GM21717 (cell line): ENCODE measurements at regions not wholly inside any gene's neighbourhood (a gene's known extent, or its start where the extent isn't known, plus 50 kb on each side); places are given as distances from the start of the nearest gene placed in this dataset.

ENCODE experiments used
- ATAC-seq: cut with Tn5 transposase; IDR thresholded peaks from one replicate; pipeline ENCODE4 v1.9.1; 2021; ENCODE audit warnings: mild to moderate bottlenecking, moderate library complexity; ENCODE audit not compliant: unreplicated experiment

GRCh38 chr2:41535575-41535974 lies 512.2 kb upstream of the PKDCC start:
- ATAC-seq, result no peak

DNA sequence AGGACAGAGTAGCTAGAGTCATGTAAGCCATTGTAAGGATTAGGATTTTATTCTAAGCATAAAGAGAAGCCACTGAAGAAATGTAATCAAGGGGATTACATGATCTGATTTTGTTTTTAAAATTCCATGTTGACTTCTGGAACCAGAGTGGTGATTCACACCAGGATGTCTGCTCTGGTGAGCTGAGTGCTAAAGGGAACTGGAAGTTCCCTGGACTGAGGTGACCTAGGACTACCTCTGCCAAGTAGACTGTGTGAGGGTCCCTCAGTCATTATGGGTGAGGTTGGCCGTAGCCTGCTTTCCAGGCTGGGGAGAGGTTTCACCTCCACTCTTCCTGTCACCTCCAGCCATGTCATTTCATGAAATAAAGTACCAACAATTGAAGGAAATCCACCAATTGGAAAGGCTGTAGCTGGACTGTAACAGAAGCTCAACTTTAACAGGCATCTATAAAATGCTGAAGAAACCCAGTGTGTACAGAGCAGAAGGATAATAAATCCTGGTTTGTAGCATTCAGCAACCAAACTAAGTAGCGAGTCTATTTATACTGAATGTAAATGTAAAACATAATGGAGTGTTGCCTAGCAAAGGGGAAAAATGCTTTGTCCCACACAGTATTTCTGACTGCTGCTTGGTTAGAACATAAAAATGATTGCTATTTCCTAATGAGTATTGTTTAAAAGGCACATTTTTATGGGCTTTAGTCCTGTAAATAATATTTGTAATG lies 507.4 kb upstream of the PKDCC start:
- ATAC-seq, result no peak

- no peak for ATAC-seq
These were observed 504.1 kb upstream of the PKDCC start for GRCh38 chr2:41543726-41544125.

DNA sequence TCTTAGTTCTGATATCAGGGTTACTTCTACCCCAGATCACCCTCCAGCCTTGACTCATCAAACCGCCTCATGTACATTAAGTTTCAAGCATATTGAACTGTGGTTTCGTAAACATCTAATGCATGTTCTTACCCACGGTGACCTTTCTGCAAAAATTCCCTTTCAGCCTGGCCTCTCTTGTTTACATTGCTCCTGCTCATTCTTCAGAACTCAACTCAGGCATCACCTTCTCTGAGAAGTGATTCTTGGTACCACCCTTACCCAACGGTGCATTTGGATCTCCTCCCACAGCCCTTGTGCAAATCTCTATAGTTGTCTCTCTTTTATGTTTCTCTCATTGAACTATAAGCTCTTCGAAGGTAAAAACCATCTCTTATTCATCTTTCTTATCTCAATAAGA lies 503.1 kb upstream of the PKDCC start:
- no peak for ATAC-seq

DNA sequence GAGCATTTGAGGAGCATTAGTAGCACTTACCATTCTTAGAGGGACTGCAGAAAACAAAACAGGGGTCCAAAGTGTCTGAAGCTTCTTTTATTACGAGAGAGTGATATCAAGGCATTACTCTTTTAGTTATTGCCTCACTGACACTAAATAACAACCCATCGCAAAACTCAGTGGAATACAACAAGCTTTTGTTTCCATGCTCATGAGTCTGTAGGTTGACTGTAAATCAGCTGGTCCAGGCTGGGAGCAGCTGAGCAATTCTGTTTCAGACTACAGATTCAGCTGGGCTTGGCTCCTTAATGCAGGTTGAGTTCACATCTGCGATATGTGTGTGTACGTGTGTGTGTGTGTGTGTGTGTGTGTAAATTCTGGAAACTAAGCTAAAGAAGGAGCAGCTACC lies 501.8 kb upstream of the PKDCC start:
- ATAC-seq, result no peak

DNA sequence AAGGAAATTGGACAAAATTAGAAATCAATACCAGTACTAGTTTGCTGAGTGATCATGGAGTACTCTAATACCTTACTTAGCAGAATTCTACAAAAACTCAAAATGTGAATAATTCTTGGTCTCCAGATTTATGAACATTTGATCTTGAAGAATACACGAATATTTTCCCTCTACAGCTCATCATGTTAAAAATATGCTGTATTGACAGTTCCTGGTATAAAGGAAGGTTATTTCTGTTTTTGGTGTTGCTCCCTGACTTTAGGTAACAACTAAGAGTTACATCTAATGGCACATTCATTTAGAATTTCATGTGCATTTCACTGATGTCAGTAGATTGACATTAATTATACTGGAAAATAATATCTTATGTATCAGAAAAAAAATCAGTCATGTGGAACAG lies 479.2 kb upstream of the PKDCC start:
- no peak for ATAC-seq

- ATAC-seq, result no peak
These were observed 475.7 kb upstream of the PKDCC start for GRCh38 chr2:41572154-41572553.

DNA sequence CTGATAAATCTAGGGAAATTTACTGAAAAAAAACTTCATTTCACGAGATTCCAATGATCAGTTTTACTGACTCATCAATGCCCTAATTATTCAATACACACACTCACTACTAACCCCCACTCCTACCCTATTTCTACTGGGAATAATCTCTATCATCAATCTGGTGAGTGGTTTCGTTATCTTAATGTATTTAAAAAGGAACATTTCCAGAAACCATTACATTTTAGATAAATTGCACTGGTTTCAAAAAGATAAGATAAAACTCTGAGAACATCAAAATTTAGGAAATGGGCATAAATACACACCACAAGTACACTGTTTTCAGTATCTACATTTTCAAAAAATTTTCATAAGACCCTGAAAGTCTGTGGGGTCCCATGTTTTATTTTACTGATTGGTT lies 471.4 kb upstream of the PKDCC start:
- ATAC-seq, result no peak

DNA sequence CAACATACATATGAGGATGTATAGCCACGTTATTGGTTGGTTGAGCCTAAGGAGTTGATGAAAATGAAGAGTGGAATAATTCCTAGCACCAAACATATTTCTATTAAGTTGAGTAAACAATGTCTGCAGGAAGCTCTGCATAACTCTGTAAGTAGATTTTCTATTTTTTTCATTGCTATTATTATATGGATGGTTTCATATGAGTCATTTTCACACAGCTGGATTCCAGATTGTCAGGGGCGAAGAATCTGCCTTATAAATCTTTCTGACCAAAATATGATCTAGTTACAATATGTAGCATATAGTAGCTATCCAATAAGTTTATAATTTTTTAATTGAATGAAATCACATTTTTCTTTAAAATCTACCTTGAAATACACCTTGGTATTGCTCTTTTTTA lies 468.0 kb upstream of the PKDCC start:
- ATAC-seq, result no peak

- no peak for ATAC-seq
These were observed 467.0 kb upstream of the PKDCC start for GRCh38 chr2:41580806-41581205.

DNA sequence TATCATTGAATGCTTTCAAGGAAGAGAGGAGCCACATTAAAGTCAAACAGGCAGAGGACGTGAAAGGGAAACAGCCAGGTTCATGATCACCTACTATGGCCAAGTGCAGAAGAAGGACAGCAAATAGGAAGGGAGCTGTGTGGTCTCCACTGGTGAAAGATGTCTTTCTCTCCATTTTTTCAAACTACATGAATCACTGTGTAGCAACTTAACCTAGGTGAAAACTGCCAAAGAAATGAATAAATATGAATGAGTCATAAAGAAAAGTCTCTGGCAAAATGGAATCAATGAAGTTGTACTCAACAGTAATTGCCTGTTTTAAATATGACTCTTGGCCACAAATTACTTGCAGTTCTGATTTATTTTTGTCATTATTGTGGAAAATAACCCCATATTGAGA lies 452.6 kb upstream of the PKDCC start:
- ATAC-seq, result no peak

- ATAC-seq, result no peak
These were observed 450.1 kb upstream of the PKDCC start for GRCh38 chr2:41597680-41598079.

GRCh38 chr2:41598161-41598894 lies 449.5 kb upstream of the PKDCC start:
- ATAC-seq, result no peak

DNA sequence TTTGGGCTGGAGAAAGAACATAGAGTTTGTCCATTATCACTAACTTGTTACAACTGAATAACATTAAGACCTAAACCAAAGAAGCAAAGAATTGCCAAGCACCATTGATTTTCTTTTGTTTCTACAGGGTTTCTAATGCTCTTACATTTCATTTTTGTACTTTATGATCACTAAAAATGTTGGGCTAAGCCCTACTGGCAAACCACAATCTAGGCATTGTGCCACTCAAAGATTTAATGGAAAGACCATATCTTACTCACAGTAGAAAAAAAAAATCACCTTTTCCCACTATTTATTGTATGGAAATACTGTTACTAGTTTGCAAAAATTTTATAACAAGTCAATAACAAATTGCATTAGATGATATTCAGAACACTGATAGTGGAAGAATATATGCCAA lies 447.4 kb upstream of the PKDCC start:
- ATAC-seq, result no peak

- no peak for ATAC-seq
These were observed 445.5 kb upstream of the PKDCC start for GRCh38 chr2:41602341-41602740.

DNA sequence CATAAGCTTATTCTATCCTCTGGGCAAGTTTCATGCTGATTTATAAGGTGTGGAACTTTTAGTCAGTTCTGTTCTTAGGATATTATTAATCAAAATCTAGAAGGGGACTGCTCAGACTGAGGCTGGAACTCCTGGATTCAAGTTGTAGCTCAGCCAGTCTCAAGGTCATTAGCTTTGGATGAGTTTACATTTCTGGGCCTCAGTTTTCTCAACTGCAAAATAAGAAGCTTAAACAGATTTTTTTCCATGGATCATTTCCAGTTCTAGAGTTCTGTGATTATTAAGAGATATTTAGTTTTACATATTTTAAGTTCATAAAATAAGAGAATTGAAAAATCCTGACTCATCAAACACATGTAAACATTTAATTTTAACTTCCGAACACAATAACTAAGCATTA lies 442.5 kb upstream of the PKDCC start:
- no peak for ATAC-seq

GRCh38 chr2:41605914-41606313 lies 441.9 kb upstream of the PKDCC start:
- ATAC-seq, result no peak

GRCh38 chr2:41610501-41611190 lies 437.2 kb upstream of the PKDCC start:
- no peak for ATAC-seq

GRCh38 chr2:41618754-41619153 lies 429.1 kb upstream of the PKDCC start:
- ATAC-seq, result no peak

- ATAC-seq, result no peak
These were observed 426.7 kb upstream of the PKDCC start for GRCh38 chr2:41621095-41621494.

GRCh38 chr2:41621563-41621962 lies 426.3 kb upstream of the PKDCC start:
- no peak for ATAC-seq

DNA sequence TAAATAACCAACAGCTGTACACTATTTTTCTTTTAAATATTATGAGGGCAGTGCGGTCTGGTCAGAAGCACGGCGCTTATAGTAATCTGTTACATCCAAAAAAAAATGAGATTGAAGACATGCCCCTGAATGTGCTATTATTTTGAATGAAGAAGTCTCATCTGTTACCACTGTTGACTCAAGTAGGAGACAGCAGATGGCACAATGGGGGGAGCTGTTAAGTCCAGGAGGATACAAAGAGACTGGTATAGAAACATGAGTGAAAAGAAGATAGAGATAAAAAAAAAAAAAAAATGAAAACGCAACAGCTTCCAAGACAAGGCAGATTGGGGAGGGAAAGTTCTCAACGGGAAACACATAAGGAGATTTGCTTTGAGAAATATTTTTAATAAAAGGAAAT lies 425.5 kb upstream of the PKDCC start:
- ATAC-seq, result no peak
